ENCODE measurements at regions not wholly inside any gene's neighbourhood (a gene's known extent, or its start where the extent isn't known, plus 50 kb on each side); places are given as distances from the start of the nearest gene placed in this dataset.
A peak's percentile ranks its signal among the peaks of the same experiment; 100 is the strongest.
"Not testable (repeated sequence)": the region's sequence is repeated elsewhere in the genome, so short reads cannot be mapped to it uniquely, and the experiment has no call there.

DNA sequence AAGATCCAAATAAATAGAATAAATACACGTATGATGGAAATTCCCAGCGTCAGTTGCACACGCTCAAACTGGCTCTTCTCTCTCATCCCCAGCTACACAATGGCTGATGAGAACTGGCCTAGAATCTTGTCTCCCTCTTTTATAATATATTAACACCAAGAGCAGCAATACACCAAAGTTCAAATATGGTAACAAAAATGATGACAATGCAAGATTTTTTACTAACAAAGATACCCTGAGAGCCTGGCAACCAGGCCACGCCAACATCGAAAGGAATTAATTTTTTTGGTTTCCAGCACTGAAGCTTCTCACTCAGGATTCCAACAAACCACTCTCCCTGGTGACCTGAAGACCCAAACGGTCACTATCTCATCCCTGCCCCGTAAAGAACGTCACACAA lies 302.7 kb upstream of the ID2 start:
- DNase-seq (ENCODE audit: low read depth) = no peak

DNA sequence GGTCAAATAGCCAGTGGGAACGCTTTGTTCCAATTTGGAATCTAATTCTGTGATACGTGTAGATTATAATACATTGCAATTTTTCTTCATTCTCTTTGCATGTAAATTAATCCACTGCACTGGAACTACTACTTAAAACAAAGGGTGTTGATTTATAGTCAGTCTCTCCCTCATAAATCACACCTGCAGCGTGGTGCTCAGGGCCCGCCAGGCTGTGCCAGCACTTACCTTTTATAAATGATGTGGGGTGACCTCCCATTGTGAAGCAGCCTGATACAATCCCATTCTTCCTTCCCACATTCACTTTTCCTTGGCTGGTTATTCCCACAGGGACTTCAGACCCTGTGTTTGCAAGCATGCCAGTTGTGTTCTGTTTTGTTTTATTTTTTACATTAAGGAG lies 302.3 kb upstream of the ID2 start:
- no peak for DNase-seq (ENCODE audit: low read depth)

DNA sequence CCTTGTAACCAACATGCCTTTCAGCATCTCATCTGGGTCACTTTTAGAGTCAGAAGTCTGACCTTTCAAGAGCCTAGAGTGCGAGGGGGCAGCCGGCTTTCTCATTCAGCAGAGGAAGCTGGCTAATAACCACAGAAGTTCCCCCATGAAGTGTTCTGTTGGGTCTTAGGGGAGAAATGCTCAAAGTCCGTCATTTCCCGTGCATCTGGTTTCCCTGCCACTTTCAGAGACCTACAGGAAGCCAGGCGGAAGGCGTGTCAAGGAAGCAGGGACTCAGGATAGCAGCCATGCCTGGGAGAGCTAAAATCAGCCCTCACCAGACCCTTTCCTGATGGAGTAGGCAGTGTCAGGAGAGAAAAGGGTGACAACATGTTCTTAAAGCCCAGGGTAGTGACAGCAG lies 301.8 kb upstream of the ID2 start:
- peak; percentile 10 for DNase-seq (ENCODE audit: low read depth)

DNA sequence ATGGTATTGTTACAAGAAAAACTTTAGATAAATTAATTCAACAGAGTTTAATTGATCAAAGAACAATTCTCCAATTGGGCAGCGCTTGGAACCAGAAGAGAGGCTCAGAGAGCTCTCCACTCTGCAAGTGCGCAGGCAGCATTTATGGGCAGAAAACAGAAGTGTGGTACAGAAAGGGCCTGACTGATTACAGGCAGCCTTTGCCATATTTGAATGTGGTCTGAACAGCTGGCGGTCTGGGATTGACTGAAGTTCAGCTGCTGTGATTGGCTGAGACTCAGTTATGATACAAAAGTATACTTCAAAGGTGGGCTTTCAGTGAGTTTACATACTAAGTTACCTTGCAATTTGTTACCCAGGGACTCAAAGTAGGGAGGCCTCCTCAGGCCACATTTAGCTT lies 301.3 kb upstream of the ID2 start:
- no peak for DNase-seq (ENCODE audit: low read depth)

DNA sequence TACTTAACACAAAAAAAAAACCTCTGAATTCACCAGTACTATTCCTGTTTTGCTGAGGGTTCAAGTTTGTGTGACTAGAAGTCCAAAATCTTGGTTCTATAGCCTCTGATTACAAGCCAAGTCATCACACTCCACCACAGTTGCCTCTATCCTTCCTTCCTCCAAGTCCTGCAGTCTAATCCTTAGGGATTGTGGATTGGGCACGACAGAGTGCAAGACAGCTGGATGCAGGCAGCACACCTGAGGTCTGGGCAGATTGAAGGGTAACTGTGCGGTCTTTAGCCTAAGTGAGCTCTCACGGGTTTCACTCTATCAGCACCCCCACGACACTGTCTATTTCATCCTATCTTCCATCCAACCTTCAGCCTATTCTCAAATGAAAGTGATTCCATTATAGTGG lies 299.4 kb upstream of the ID2 start:
- DNase-seq (ENCODE audit: low read depth) = no peak

DNA sequence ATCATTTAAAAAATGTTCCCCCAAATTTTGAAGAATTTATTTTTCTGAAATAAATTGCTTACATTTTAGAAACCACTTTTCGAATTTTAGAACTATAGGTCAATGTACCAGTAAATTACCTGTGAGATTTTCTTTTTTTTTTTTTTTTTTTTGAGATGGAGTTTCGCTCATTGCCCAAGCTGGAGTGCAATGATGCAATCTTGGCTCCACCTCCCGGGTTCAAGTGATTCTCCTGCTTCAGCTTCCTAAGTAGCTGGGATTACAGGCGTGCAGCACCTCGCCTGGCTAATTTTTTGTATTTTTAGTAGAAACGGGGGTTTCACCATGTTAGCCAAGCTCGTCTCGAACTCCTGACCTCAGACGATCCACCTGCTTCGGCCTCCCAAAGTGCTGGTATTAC lies 295.1 kb upstream of the ID2 start:
- not testable (repeated sequence) for DNase-seq (ENCODE audit: low read depth)

DNA sequence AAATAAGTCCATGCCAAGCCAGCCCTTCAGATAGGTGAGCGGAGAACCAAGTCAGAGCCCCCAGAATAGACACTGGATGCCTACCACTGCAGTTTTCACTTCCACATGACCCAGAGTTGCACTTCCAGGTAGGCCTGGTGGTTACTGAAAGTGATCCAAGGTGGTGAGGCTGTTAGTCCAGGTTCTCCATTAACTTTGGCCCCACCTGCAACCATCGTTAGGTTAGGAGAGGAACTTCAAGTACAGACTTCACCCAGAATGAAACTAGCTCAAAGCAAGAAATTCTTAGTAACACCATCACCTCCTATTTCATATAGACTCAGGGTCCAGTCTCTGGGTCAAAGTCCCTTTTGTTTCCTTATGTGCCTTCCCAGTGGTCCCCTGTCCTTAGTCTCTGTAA lies 293.1 kb upstream of the ID2 start:
- no peak for DNase-seq (ENCODE audit: low read depth)

DNA sequence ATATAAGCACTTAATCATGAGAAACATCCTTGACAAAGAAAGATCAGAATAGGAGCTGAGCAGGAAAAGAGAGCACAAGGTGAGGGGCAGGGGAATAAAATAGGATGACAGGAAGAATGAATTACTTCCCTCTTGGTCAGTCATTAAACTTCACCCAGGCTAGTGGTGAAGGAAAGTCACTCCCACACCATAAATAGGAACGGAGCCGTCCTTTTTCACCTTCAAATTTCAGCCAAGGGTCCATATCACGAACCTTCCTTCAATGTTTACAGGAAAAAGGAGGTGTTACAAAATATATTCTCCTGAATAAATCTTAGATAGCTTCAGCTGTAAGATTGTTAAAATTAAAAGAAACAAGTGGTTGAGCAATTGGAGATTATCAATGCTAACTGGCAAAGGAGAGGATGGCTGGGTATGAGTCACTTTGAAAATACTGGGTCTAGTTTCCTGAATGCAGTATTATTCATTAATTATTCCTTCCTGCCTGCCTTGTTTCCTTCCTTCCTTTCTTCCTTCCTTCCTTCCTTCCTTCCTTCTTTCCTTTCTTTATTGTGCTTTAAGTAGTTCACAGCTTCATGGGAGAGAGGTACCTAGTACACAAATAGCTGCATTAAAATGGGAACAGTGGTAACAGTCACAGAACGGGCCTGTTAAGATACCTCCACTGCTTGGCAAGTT lies 292.3 kb upstream of the ID2 start:
- DNase-seq (ENCODE audit: low read depth) = peak; percentile 41

DNA sequence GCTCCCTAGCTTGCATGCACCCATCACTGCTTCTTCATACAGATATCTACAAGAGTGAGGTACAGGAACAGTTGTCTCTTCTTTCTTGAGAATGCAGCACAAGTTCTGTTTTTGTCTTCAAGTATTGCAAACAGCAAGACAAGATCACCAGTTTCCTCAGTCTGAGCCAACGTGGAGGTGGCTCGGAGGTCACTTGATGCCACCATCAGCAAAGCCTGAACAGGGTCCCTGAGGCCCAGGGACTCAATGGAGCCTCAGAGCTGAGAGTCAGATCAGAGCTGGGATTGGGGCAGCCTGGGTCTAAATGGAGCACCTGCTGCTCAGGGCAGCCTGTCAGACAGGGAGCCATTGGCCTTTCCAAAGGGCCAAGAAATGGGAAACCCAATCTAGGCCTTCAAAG lies 290.7 kb upstream of the ID2 start:
- DNase-seq (ENCODE audit: low read depth) = no peak

DNA sequence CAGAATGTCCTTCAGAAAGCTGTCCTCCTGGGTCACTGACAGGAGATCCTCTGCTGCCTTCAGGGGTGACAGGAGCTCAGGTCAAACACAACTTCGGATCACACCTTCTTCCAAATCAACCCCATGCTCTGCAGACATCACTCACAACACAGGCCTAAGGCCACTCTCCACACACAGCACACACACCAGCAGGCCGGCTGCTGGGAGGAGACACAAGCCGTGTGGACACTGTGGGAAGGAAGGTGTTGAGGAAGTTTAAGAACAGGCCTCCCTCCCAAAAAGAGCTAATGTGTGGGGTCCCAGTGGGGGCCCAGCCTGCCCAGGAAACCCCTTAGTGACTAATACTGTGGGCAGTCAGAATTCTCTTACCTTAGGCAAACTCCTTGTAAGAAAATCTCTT lies 290.3 kb upstream of the ID2 start:
- no peak for DNase-seq (ENCODE audit: low read depth)

DNA sequence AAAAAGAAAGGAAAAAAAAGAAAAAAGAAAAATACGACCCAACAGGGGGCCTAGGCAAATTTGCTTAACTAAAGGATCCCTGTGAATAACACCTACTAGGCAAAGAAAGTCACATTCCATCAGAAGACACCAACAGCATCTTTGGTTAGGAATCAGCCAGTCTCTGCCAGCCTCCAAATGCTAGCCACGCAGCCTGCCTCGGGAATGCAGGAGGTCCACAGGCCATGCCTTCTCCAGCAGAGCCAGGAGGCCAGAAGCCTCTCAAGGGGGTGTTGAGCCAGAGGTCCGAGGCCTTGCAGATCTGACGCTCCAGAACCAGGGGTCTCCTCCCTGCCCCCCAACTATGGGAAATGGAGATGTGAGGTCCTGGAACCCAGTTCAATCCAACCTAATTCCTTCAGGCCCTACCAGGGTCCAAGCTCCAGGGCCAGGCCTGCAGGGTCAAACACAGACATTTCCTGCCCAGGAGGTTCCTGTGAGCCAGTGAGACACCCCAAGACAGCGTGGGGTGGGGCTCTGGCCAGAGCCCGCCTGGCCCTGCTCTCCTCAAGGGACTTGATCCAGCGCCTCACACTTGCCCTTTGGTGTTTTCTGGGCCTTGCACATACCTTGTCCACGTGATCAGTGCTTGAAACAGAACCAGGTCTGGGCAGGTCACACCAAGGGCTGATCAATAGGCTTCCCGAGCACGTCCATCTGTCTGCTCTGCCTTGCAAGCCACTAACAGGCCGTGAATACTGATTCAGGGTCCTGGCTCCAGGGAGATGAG lies 289.6 kb upstream of the ID2 start:
- no peak for DNase-seq (ENCODE audit: low read depth)

DNA sequence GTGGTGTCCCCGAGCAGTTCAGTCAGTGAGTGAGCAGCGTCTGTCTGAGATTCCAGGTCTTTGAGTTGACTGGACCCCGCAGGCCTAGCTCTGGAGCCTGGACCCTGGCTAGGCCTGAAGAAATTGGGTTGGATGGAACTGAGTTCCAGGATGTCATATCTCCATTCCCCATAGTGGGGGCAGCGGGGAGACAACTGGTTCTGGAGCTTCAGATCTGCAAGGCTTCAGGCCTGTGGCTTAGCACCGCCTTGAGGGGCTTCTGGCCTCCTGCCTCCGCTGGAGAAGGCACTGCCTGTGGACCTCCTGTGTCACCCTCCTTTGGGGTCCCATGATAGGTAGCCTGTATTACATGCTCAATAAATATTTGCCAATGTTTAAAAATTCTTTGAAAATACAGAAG lies 288.4 kb upstream of the ID2 start:
- DNase-seq (ENCODE audit: low read depth) = no peak

DNA sequence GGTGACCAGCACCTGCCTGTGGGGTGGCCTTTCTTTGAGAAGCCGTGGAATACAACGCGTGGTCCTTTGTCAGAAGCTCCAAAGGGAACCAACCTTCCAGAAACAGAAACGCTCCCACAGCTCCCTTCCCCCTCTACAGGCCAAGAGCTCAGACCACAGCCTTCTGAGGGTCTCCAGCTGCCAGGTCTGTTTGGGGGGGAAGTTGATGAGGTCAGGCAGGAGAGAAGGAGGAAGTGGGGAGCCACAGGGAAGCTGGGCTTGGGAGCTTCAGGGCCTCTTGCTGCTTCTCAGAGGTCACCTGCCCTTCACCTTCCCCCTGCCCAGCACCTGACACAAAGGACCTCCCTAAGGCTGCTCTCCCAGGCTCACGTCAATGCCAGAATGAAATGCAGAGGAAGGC lies 287.7 kb upstream of the ID2 start:
- DNase-seq (ENCODE audit: low read depth) = no peak

DNA sequence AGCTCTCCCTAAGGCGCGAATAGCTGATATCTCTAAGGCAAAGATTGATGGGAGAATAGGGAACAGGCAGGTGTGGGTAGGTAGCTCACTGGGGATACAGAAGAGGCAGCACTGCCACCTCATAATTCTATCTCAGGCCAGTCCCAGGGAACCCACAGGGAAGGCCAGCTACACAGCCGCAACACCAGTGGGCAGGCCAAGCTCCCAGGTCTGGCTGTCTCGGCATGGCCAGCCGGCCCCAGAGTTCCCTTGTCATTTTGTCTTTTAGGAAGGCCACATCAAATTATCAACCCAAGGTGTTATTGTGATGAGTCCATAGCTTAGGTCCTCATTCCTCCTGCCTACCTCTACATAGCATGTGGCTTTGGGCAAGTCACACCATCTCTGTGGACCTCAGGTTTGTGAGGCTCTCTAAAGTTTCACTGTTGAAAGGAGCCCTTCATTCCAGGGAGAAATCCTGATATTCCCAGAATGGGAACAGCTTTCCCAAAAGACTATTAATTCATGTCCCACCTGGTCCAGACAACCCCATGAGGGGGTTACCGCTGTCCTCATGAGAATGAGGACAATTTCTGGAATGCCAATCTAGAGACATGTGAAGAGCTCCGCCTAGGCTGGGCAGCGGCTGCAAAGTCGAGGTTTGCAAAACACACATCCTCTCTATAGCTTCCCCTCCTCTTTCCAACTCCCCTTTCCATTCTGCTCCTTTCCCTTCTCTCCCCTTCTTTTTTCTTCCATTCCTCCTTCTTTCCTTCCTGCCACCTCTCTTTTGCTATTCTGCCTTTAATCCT lies 287.1 kb upstream of the ID2 start:
- DNase-seq (ENCODE audit: low read depth) = no peak

DNA sequence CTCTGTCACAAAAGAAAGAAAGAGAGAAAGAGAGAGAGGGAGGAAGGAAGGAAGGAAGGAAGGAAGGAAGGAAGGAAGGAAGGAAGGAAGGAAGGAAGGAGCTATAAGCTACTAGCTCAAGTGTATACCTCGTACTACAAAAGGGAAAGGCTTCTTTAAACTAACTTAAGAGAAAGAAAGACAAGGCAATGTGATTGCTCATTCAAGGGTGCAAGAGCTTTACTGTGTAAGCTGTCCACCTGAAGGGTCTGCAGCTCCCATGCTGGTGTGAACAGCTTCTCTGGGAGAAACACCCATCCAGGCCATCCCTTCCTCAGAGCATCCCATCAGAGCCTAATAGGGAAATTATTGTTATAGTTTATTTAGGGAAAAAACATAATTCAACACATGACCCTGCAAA lies 286.1 kb upstream of the ID2 start:
- DNase-seq (ENCODE audit: low read depth) = no peak

DNA sequence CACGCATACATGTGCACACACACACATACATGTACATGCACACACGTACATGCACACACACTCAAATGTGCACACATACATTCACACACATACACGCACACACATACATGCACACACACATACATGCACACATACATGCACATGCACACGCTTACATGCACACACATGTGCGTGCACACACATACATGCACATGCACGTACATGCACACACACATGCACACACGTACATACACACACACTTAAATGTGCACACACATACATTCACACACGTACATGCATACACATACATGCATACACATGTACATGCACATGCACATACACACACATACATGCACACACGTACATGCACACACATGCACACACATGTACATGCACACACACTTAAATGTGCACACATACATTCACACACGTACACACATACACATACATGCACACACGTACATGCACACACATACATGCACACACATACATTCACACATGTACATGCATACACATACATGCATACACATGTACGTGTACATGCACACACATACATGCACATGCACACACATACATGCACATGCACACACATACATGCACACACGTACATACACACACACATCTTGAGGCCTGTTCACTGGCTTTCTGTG lies 283.7 kb upstream of the ID2 start:
- no peak for DNase-seq (ENCODE audit: low read depth)

DNA sequence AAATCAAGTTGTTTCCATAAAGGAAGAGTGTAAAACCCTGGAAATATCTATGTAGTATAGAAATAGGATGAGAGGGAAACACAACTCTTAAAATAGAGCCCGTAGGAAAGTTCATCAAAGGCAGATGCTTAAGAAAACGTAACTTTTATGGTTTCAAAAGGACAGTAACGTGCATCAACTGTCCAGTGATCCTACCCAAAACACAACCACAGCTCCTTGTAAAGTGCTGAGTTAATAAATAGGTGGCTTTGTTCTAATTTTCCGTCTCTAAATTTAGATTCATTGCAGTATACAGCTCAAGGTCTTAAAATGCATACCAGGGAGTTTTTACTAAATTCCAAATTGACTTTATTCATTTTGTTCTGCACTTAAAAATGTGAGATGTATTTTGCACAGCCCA lies 282.1 kb upstream of the ID2 start:
- DNase-seq (ENCODE audit: low read depth) = no peak

DNA sequence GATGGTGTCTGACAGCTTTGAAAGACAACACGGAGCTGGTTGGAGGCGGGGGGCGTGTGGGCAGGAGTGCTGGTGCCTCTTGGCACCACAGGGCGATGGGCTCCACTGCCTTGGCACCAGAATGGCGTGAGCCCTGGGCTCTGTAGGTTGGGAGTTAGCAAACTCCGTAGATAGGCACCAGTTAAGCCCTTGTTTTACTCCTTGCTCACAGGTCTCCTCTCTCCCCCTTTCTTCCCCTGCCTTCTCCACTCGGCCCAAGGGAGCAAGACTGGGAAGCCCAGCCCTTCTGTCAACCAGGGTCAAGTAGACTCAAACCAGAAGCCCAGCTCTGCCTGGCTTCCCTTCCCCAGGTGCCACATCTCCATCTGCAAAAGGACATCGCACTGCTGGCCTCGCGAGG lies 281.7 kb upstream of the ID2 start:
- DNase-seq (ENCODE audit: low read depth) = no peak

DNA sequence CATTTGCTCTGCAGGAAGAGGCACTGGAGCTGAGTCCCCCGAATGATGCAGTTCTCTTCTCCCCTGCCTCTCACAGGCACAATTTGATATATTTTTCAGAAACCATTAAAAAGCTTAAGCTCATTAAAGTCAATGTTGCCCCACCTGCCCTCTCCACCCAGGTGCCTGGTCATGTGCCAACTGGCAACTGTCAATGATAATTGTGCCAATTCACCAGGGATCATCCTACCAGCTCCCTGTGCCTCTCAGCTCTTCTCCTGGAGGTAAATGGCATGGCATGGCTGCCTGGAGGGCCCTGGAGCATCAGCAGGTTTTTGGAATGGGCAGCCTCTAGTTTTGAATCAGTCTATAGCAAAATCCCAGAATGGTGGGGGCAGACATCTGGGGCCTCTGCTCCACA lies 279.6 kb upstream of the ID2 start:
- DNase-seq (ENCODE audit: low read depth) = no peak

DNA sequence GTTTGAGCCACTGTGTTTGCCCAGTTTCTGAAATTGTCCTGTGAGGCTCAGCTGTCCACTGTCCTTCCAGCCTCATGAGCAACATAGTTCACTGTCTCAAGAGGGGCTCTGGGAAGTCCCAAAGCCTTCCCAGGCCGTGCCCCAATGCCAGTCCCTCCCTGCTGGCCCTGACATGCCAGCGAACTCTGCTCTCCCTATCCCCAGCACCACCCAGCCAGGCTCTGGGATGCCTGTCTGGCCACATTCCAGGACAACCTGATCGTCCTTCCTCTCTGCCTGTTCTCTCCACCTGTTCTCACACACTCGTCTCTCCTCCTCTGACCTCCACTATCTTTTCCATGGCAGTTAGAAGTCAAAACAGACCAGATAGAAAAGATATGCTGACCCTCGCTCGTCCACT lies 278.0 kb upstream of the ID2 start:
- no peak for DNase-seq (ENCODE audit: low read depth)

DNA sequence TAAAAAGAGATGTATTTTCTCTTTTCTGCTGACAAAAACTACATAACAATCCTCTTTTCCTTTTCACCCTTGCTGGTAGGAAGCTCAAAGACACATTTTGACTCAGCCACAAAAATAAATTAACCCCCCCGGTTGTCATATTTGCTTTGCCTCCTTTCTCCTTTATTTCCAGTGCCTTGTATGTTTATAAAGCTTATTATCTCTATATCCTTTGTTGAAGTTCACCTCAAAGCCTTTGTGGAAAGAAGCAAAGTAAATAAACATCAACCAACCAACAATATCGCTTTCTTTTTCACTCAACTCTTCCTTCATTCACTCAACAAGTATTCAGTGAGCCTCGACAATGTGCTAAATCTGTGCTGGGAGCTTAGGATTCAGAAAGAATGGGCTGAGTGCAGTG lies 276.5 kb upstream of the ID2 start:
- DNase-seq (ENCODE audit: low read depth) = no peak

DNA sequence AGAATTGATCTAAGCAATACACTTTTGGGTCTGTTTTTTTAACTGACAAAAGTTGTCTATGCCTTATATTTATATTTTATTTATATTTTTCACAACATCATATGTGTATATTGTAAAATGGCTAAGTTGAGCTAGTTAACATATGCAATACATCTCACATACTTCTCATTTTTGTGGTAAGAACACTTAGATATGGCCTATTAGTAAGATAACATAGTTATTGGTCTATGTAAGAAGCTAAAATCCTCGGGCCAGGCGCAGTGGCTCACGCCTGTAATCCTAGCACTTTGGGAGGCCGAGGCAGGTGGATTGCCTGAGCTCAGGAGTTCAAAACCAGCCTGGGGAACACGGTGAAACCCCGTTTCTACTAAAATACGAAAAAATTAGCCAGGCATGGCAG lies 275.6 kb upstream of the ID2 start:
- DNase-seq (ENCODE audit: low read depth) = no peak

Data from HT1080 (cell line).